ENCODE measurements at regions not wholly inside any gene's neighbourhood (a gene's known extent, or its start where the extent isn't known, plus 50 kb on each side); places are given as distances from the start of the nearest gene placed in this dataset.
A peak's percentile ranks its signal among the peaks of the same experiment; 100 is the strongest.

DNA sequence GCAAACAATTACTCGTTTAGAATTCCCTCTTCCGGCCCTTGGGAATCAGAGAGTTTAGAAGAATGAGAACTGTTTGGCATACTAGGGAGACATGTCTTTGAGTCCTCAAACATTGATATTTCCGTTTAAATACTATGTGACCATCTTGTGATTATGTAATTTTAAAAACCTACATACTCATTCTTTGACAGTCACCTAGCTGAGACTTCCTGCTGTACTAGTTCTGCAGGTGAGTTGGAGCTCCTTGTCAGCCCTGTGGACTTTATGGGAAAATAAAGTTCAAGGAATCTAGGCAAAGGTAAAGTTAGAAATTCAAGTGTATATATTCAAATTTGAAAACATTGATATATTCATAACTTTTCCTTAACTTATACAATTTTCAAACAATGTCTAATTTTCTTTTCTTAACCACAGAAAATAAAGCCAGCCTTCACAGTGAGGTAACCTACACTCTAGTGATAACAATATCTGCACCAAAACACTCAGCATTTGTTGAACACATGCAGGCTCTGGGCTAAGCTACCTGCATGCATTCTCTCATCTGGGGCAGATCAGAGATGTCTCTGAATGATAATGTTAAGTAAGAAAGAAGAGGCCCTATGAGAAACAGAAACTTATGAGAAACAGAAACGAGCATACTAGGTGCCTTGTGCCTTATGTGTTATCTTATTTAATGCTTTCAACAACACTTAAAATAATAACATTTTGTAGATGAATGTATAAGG lies 67.0 kb upstream of the BACE2 start:
- peaks cover 0 to 5% (median 0%) of the 10 kb centered on the region in 12 donors for H3K9me3 ChIP-seq
- TF ChIP-seq, protein P1, sequence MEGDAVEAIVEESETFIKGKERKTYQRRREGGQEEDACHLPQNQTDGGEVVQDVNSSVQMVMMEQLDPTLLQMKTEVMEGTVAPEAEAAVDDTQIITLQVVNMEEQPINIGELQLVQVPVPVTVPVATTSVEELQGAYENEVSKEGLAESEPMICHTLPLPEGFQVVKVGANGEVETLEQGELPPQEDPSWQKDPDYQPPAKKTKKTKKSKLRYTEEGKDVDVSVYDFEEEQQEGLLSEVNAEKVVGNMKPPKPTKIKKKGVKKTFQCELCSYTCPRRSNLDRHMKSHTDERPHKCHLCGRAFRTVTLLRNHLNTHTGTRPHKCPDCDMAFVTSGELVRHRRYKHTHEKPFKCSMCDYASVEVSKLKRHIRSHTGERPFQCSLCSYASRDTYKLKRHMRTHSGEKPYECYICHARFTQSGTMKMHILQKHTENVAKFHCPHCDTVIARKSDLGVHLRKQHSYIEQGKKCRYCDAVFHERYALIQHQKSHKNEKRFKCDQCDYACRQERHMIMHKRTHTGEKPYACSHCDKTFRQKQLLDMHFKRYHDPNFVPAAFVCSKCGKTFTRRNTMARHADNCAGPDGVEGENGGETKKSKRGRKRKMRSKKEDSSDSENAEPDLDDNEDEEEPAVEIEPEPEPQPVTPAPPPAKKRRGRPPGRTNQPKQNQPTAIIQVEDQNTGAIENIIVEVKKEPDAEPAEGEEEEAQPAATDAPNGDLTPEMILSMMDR (IDR thresholded peaks at IDR 0.05): no peak
- TF ChIP-seq POLR2A (IDR thresholded peaks at IDR 0.05): no peak
- 84 to 91% (median 87%) methylated on average over 4 of the region's 4 CpGs for WGBS, 4 donors
- H3K36me3 ChIP-seq: no peaks in the 10 kb centered on the region
- DNase-seq (no peak), ATAC-seq (no peak)
- intact Hi-C loops (cut with DNase I): no loop called here
- no peaks in the 10 kb centered on the region for H3K4me1 ChIP-seq
- no peak overlapping the region for H3K27ac ChIP-seq
- no peak overlapping the region for H3K4me3 ChIP-seq
- H3K27me3 ChIP-seq: peaks cover 0 to 16% (median 0%) of the 10 kb centered on the region in 9 donors

DNA sequence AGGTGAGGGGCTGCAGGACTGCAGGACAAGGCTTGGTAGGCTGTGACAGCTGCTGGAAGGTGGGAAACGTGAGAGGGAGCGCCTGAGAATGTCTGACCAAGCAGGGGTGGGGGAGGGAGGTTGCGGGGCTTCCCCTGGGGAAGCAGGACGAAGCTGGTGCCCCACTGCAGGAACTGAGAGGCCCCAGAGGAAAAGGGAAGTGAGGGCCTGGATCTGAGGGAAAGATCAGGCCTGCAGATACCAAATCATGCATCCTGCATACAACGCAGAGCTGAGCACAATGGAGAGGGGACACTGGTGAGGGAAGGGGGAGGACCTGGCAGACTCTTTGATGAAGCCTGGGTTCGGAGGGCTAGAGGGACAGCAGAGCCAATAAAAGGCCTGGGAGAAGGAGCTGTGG lies 65.7 kb upstream of the BACE2 start:
- peaks cover 0 to 5% (median 0%) of the 10 kb centered on the region in 12 donors for H3K9me3 ChIP-seq
- no peak overlapping the region for H3K4me3 ChIP-seq
- 35 to 44% (median 40%) methylated on average over 6 of the region's 6 CpGs for WGBS, 4 donors
- DNase-seq (no peak), ATAC-seq (peak in 1 of 4 donors; percentile 39)
- TF ChIP-seq POLR2A (IDR thresholded peaks at IDR 0.05): no peak
- TF ChIP-seq, protein P1 (IDR thresholded peaks at IDR 0.05): no peak
- no peak overlapping the region for H3K27ac ChIP-seq
- no peaks in the 10 kb centered on the region for H3K36me3 ChIP-seq
- H3K27me3 ChIP-seq: peaks cover 0 to 25% (median 0%) of the 10 kb centered on the region in 9 donors
- intact Hi-C loops (cut with DNase I): no loop called here
- no peaks in the 10 kb centered on the region for H3K4me1 ChIP-seq

DNA sequence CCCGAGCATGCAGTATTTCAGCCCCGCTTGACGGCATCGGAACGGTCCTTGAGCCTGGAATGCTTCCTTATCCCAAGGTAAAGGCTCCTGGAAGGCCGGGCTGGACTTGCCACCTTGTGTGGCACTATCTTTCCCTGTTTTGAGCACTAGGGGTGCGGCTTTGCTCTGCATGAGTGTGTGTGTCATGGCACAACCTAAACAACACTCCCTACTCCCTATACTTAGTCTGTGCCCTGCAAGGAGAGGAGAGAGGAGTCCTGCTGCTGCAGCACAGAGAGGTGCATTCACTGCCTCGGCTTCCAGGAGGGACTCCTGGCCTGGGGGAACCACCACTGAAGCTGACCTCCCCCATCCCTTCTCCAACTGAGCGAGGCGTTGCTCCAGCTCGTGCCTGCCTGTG lies 60.4 kb upstream of the BACE2 start:
- no peak overlapping the region for H3K4me3 ChIP-seq
- no peaks in the 10 kb centered on the region for H3K36me3 ChIP-seq
- ATAC-seq (no peak), DNase-seq (no peak)
- intact Hi-C loops (cut with DNase I): no loop called here
- H3K9me3 ChIP-seq: no peaks in the 10 kb centered on the region
- peaks cover 0 to under 1% (median 0%) of the 10 kb centered on the region in 12 donors for H3K4me1 ChIP-seq
- H3K27ac ChIP-seq: no peak overlapping the region
- TF ChIP-seq, protein P1 (IDR thresholded peaks at IDR 0.05): no peak
- no peak for TF ChIP-seq POLR2A (IDR thresholded peaks at IDR 0.05)
- 84 to 87% (median 87%) methylated on average over 10 to 11 of the region's 11 CpGs for WGBS, 4 donors
- H3K27me3 ChIP-seq: peaks cover 0 to 51% (median 3%) of the 10 kb centered on the region in 9 donors

- intact Hi-C loops (cut with DNase I): no loop called here
- no peak for DNase-seq
- WGBS, 4 donors: 54 to 65% (median 63%) methylated on average over 17 of the region's 17 CpGs
- no peaks in the 10 kb centered on the region for H3K9me3 ChIP-seq
- H3K36me3 ChIP-seq: no peaks in the 10 kb centered on the region
- TF ChIP-seq, protein P1 (IDR thresholded peaks at IDR 0.05): no peak
- no peak for TF ChIP-seq POLR2A (IDR thresholded peaks at IDR 0.05)
- ATAC-seq: no peak
- H3K4me1 ChIP-seq: peaks cover 0 to 11% (median 0%) of the 10 kb centered on the region in 12 donors
- H3K27me3 ChIP-seq: peaks cover 0 to 51% (median 3%) of the 10 kb centered on the region in 9 donors
- no peak overlapping the region for H3K27ac ChIP-seq
- no peak overlapping the region for H3K4me3 ChIP-seq
Observed at GRCh38 chr21:41108668-41109585, 59.0 kb upstream of the BACE2 start.
